ENCODE measurements at regions not wholly inside any gene's neighbourhood (a gene's known extent, or its start where the extent isn't known, plus 50 kb on each side); places are given as distances from the start of the nearest gene placed in this dataset.

GRCh38 chr18:25647404-25647803 is 295.4 kb upstream of the ZNF521 start:
- no peak for DNase-seq (ENCODE audit: low spot score)

GRCh38 chr18:25646971-25647370 is 295.0 kb upstream of the ZNF521 start:
- no peak for DNase-seq (ENCODE audit: low spot score)

- no peak for DNase-seq (ENCODE audit: low spot score)
Observed at GRCh38 chr18:25639596-25639995, 287.6 kb upstream of the ZNF521 start.

GRCh38 chr18:25633563-25633962 is 281.6 kb upstream of the ZNF521 start:
- no peak for DNase-seq (ENCODE audit: low spot score)

GRCh38 chr18:25630682-25631081 is 278.7 kb upstream of the ZNF521 start:
- DNase-seq (ENCODE audit: low spot score): no peak

- DNase-seq (ENCODE audit: low spot score): no peak
Observed at GRCh38 chr18:25621682-25622081, 269.7 kb upstream of the ZNF521 start.

- DNase-seq (ENCODE audit: low spot score): no peak
Observed at GRCh38 chr18:25621144-25621543, 269.2 kb upstream of the ZNF521 start.

GRCh38 chr18:25614168-25614567 is 262.2 kb upstream of the ZNF521 start:
- DNase-seq (ENCODE audit: low spot score): no peak

GRCh38 chr18:25612466-25612865 is 260.5 kb upstream of the ZNF521 start:
- no peak for DNase-seq (ENCODE audit: low spot score)

- DNase-seq (ENCODE audit: low spot score): no peak
Observed at GRCh38 chr18:25608091-25608490, 256.1 kb upstream of the ZNF521 start.

- DNase-seq (ENCODE audit: low spot score): no peak
Observed at GRCh38 chr18:25604894-25605597, 253.1 kb upstream of the ZNF521 start.

- DNase-seq (ENCODE audit: low spot score): no peak
Observed at GRCh38 chr18:25604196-25604893, 252.4 kb upstream of the ZNF521 start.

- DNase-seq (ENCODE audit: low spot score): no peak
Observed at GRCh38 chr18:25599443-25599842, 247.5 kb upstream of the ZNF521 start.

GRCh38 chr18:25597476-25597875 is 245.5 kb upstream of the ZNF521 start:
- DNase-seq (ENCODE audit: low spot score): no peak

- no peak for DNase-seq (ENCODE audit: low spot score)
Observed at GRCh38 chr18:25595274-25596060, 243.5 kb upstream of the ZNF521 start.

GRCh38 chr18:25594351-25594750 is 242.4 kb upstream of the ZNF521 start:
- DNase-seq (ENCODE audit: low spot score): no peak

GRCh38 chr18:25592804-25593360 is 240.9 kb upstream of the ZNF521 start:
- no peak for DNase-seq (ENCODE audit: low spot score)

- DNase-seq (ENCODE audit: low spot score): no peak
Observed at GRCh38 chr18:25590456-25590855, 238.5 kb upstream of the ZNF521 start.

- no peak for DNase-seq (ENCODE audit: low spot score)
Observed at GRCh38 chr18:25587545-25587944, 235.6 kb upstream of the ZNF521 start.

GRCh38 chr18:25568986-25569385 is 217.0 kb upstream of the ZNF521 start:
- no peak for DNase-seq (ENCODE audit: low spot score)

GRCh38 chr18:25563816-25564683 is 212.1 kb upstream of the ZNF521 start:
- DNase-seq (ENCODE audit: low spot score): no peak

GRCh38 chr18:25563346-25563745 is 211.4 kb upstream of the ZNF521 start:
- no peak for DNase-seq (ENCODE audit: low spot score)
